ENCODE measurements at regions not wholly inside any gene's neighbourhood (a gene's known extent, or its start where the extent isn't known, plus 50 kb on each side); places are given as distances from the start of the nearest gene placed in this dataset.

- no peak for TF ChIP-seq CTCF (IDR thresholded peaks at IDR 0.05; ENCODE audit: low read length, missing control alignments)
- no peak overlapping the region for H3K4me3 ChIP-seq (replicated peaks; ENCODE audit: low read depth, low read length)
- DNase-seq (ENCODE audit: low read depth), result no peak
Measured at GRCh38 chr12:124442281-124442680, 125.1 kb downstream of the NCOR2 start.

DNA sequence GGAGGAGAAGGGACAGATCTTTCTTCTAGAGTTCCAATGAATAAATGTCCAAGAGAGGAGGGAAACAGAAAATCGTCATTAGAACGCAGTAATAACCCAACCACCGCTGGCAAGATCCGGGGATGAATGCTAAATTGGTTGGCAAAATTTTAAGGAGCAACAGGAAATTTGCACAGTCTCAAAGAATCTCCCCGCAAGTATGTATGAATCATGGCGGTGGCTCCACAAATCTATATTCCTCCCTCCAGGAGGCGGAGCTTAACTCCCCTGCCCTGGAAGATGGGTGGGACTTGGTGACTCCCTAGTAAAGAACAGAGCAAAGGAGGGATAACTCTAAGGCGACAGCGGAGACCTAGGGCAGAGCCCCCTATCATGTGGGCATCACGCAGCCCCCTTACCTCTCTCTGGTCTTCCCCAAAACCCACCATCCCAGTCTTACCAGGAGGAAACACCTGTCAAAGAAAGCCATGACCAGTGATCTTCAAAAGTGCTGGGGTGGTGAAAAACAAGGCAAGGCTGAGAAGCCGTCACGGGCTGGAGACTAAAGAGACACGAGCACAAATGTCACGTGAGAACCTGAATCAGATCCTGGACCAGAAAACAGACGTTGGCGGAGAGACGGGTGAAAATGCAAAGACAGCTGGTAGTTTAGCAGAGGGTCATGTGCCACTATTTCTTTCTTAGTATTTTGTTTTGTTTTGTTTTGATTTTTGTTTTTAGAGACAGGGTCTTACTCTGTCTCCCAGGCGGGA lies 125.8 kb downstream of the NCOR2 start:
- H3K4me3 ChIP-seq (replicated peaks; ENCODE audit: low read depth, low read length), result no peak overlapping the region
- no peak for TF ChIP-seq CTCF (IDR thresholded peaks at IDR 0.05; ENCODE audit: low read length, missing control alignments)
- peak; percentile 95 for DNase-seq (ENCODE audit: low read depth)

DNA sequence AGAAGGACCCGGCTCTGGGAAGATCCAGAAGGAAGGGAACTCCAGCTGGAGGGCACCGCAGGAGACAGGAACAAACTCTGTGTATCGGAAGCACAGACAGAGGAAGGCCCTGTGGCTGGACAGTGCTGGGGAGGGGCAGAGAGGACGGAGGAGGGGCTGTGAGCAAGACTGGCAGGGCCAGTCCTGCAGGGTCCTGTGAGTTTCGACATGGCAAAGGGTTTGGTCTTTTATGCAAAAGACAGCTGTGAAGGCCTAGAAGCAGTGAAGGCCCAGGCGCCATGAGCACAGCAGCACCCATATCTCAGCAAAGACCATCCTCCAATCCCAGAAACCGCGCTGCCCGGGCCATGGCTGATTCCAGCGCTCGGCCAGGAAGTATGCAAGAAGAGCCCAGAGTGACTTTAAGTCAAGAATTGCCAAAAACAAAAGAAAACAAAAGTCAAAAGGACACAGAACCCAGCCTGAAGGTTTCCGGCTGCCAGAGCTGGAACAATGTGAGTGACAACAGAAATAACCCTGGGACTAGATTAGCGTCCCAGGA lies 126.5 kb downstream of the NCOR2 start:
- TF ChIP-seq CTCF (IDR thresholded peaks at IDR 0.05; ENCODE audit: low read length, missing control alignments), result no peak
- H3K4me3 ChIP-seq (replicated peaks; ENCODE audit: low read depth, low read length), result peak overlapping the region; percentile 11
- DNase-seq (ENCODE audit: low read depth), result peak; percentile 65

GRCh38 chr12:124440031-124440626 lies 127.3 kb downstream of the NCOR2 start:
- no peak for DNase-seq (ENCODE audit: low read depth)
- H3K4me3 ChIP-seq (replicated peaks; ENCODE audit: low read depth, low read length), result no peak overlapping the region
- no peak for TF ChIP-seq CTCF (IDR thresholded peaks at IDR 0.05; ENCODE audit: low read length, missing control alignments)

DNA sequence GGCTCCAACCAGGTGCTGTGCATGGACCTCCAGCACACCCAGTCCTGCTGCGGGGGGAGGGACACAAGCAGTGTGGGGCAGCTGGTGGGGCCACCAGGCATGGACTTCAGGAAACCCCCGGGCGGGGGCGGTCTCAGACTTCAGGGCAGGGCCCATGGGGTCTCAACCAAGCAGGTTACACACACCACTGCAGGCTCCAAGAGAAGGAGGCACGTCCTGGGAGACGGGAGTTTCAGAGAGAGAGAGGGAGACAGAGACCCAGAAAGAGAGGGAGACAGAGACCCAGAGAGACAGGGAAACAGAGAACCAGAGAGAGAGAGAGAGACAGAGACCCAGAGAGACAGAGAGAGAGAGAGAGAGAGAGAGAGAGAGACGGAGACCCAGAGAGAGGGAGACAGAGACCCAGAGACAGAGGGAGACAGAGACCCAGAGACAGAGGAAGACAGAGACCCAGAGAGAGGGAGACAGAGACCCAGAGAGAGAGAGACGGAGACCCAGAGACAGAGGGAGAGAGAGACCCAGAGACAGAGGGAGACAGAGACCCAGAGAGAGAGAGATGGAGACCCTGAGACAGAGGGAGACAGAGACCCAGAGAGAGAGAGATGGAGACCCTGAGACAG lies 128.9 kb downstream of the NCOR2 start:
- no peak for DNase-seq (ENCODE audit: low read depth)
- H3K4me3 ChIP-seq (replicated peaks; ENCODE audit: low read depth, low read length), result no peak overlapping the region
- no peak for TF ChIP-seq CTCF (IDR thresholded peaks at IDR 0.05; ENCODE audit: low read length, missing control alignments)

DNA sequence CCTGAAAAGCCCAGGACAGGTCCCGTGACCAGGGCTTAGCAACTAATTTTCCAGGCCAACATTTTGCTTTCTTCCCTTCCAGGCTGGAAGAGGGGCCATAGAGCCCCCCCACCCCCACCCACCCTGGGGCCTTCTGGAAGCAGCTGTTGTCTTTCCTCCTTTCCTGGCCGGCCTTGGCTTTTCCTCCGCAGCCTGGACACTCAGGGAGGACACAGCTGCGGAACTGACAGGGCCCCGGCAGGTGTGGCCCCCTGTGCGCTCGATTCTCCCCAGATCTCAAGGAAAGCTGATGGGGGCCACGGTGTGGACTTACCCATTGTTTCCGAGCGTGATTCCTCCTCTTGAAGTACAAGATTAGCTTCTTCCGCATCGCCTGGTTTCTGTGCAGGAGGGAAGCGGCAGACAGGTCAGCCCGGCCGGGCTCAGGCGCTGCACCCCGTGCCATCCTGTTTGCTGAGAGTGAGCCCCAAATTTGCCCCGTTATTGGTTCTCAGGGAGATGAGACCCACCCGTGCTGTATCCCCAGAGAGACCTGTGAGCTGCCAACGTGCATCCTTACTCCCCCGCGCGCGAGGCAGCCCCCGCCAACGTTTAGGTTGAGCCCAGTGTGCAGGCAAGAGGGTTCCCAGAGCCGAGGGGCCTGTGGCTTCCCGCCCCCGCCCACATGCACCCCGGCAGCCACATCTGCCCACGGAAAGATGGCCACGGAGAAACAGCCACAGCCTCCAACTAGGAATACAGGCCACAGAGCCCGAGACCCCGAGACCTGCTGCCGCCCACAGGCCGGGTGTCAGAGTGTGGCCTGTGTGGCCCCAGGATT lies 129.6 kb downstream of the NCOR2 start:
- no peak for TF ChIP-seq CTCF (IDR thresholded peaks at IDR 0.05; ENCODE audit: low read length, missing control alignments)
- no peak overlapping the region for H3K4me3 ChIP-seq (replicated peaks; ENCODE audit: low read depth, low read length)
- no peak for DNase-seq (ENCODE audit: low read depth)

Measured in fibroblast of pulmonary artery (primary cell).